ENCODE measurements at regions not wholly inside any gene's neighbourhood (a gene's known extent, or its start where the extent isn't known, plus 50 kb on each side); places are given as distances from the start of the nearest gene placed in this dataset.

- TF ChIP-seq CTCF (IDR thresholded peaks at IDR 0.05; ENCODE audit: insufficient read depth, low read depth, low read length), result no peak
- no peak for TF ChIP-seq EZH2 (IDR thresholded peaks at IDR 0.05; ENCODE audit: insufficient read depth, low read length)
Measured at GRCh38 chr9:86600291-86600690, 246.1 kb upstream of the TUT7 start.

Measured in astrocyte (in vitro differentiated cells and primary cell).